MM.1S (cell line): ENCODE measurements at regions not wholly inside any gene's neighbourhood (a gene's known extent, or its start where the extent isn't known, plus 50 kb on each side); places are given as distances from the start of the nearest gene placed in this dataset.

ENCODE experiments used
- DNase-seq: peaks from one replicate; pipeline ENCODE4 v3.0.0-alpha.2; 2015
- H2AFZ ChIP-seq: fragments of 300-600 bp; sonication (generic); 2 replicates; pipeline ENCODE4 v1.6.0; 2016; ENCODE audit warnings: antibody characterized with exemption, low read length
- H3F3A ChIP-seq: fragments of 300-600 bp; sonication (generic); 2 replicates; pipeline ENCODE4 v1.6.1; 2016; ENCODE audit warnings: mild to moderate bottlenecking, antibody characterized with exemption, low read length, moderate library complexity, mixed read lengths; ENCODE audit not compliant: insufficient read depth
- H3K27ac ChIP-seq: fragments of 300-600 bp; sonication (generic); 2 replicates; pipeline ENCODE4 v1.5.1; 2016; ENCODE audit warnings: mild to moderate bottlenecking, low read length
- H3K27me3 ChIP-seq: fragments of 300-600 bp; sonication (generic); replicated peaks from 2 replicates; pipeline ENCODE4 v1.6.0; 2016; ENCODE audit warnings: low read length; ENCODE audit not compliant: insufficient read depth
- H3K36me3 ChIP-seq: fragments of 300-600 bp; sonication (generic); replicated peaks from 2 replicates; pipeline ENCODE4 v1.6.1; 2016; ENCODE audit warnings: mild to moderate bottlenecking, low read length, mixed read lengths; ENCODE audit not compliant: insufficient read depth
- H3K4me1 ChIP-seq: fragments of 300-600 bp; sonication (generic); 2 replicates; pipeline ENCODE4 v1.6.1; 2016; ENCODE audit warnings: low read length, mixed read lengths
- H3K4me2 ChIP-seq: fragments of 300-600 bp; sonication (generic); 2 replicates; pipeline ENCODE4 v1.6.0; 2016; ENCODE audit warnings: low read depth, low read length
- H3K4me3 ChIP-seq: fragments of 300-600 bp; sonication (generic); 2 replicates; pipeline ENCODE4 v1.5.1; 2016; ENCODE audit warnings: low read length, mixed read lengths
- H3K79me2 ChIP-seq: fragments of 300-600 bp; sonication (generic); 2 replicates; pipeline ENCODE4 v1.6.1; 2016; ENCODE audit warnings: mixed run types, low read length, mixed read lengths
- H3K9ac ChIP-seq: fragments of 300-600 bp; sonication (generic); 2 replicates; pipeline ENCODE4 v1.6.1; 2016; ENCODE audit warnings: low read length, mixed read lengths
- H3K9me2 ChIP-seq: fragments of 300-600 bp; sonication (generic); replicated peaks from 2 replicates; pipeline ENCODE4 v1.6.1; 2016; ENCODE audit warnings: mild to moderate bottlenecking, low read length, mixed read lengths; ENCODE audit not compliant: insufficient read depth
- H3K9me3 ChIP-seq: fragments of 300-600 bp; sonication (generic); replicated peaks from 2 replicates; pipeline ENCODE4 v1.6.1; 2016; ENCODE audit warnings: mild to moderate bottlenecking, low read length, mixed read lengths; ENCODE audit not compliant: insufficient read depth
- H4K20me1 ChIP-seq: fragments of 300-600 bp; sonication (generic); 2 replicates; pipeline ENCODE4 v1.6.1; 2016; ENCODE audit warnings: mild to moderate bottlenecking, low read length, moderate library complexity, mixed read lengths; ENCODE audit not compliant: insufficient read depth
- CTCF ChIP-seq: fragments of 300-600 bp; sonication (generic); IDR thresholded peaks from 2 replicates; pipeline ENCODE4 v1.5.1; 2016; ENCODE audit warnings: antibody characterized with exemption, low read length, mixed read lengths
- EZH2 ChIP-seq: fragments of 300-600 bp; sonication (generic); optimal IDR thresholded peaks from 2 replicates; pipeline ENCODE3; 2017; ENCODE audit warnings: low read depth, mild to moderate bottlenecking, antibody characterized with exemption, low read length, mixed read lengths
- EZH2phosphoT487 ChIP-seq: fragments of 300-600 bp; sonication (generic); IDR thresholded peaks from 2 replicates; pipeline ENCODE4 v1.6.1; 2018; ENCODE audit warnings: antibody characterized with exemption, low read length

DNA sequence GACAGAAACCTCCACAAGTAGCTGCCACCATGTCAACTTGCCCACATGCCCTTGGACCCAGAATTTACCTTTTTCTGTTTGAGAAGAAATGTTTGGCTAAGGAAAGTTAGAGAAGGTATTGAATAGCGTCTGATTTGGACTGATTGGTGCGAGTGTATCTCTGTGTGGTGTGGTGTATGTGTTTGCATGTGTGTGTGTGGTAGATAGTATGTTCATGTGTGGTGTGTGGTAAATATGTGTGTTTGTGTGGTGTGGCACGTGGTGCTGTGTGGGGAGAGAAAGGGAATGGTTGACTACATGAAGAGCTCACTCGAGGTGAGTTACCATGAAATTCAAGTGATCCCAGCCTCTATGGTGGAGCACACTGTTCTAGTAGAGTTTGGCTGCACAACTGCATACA lies 360.8 kb upstream of the SPHKAP start:
- TF ChIP-seq CTCF, result no peak
- no peak for TF ChIP-seq EZH2
- TF ChIP-seq EZH2phosphoT487, result no peak
- no peaks in the 10 kb centered on the region for H3K79me2 ChIP-seq
- no peak overlapping the region for H3K27ac ChIP-seq
- no peaks in the 10 kb centered on the region for H3K27me3 ChIP-seq
- DNase-seq, result no peak
- no peak overlapping the region for H2AFZ ChIP-seq
- H3K4me2 ChIP-seq, result no peak overlapping the region
- H3K9ac ChIP-seq, result no peak overlapping the region
- H3F3A ChIP-seq, result no peaks in the 10 kb centered on the region
- no peaks in the 10 kb centered on the region for H4K20me1 ChIP-seq
- no peaks in the 10 kb centered on the region for H3K9me2 ChIP-seq
- H3K9me3 ChIP-seq, result no peaks in the 10 kb centered on the region
- no peaks in the 10 kb centered on the region for H3K4me1 ChIP-seq
- H3K4me3 ChIP-seq, result no peak overlapping the region
- no peaks in the 10 kb centered on the region for H3K36me3 ChIP-seq

GRCh38 chr2:228541789-228542188 lies 360.3 kb upstream of the SPHKAP start:
- Histone ChIP-seq H2AFZ (no peak overlapping the region), H3K4me1 (no peaks in the 10 kb centered on the region), H3K4me3 (no peak overlapping the region), H3K4me2 (no peak overlapping the region), H3K79me2 (no peaks in the 10 kb centered on the region), H3K27me3 (no peaks in the 10 kb centered on the region), H4K20me1 (no peaks in the 10 kb centered on the region), H3F3A (no peaks in the 10 kb centered on the region), H3K9me2 (no peaks in the 10 kb centered on the region), H3K27ac (no peak overlapping the region), H3K9ac (no peak overlapping the region), H3K36me3 (no peaks in the 10 kb centered on the region), H3K9me3 (no peaks in the 10 kb centered on the region)
- DNase-seq, result no peak
- TF ChIP-seq EZH2 (no peak), CTCF (no peak), EZH2phosphoT487 (no peak)

GRCh38 chr2:228540976-228541375 lies 359.5 kb upstream of the SPHKAP start:
- Histone ChIP-seq H3K9me3 (no peaks in the 10 kb centered on the region), H3K4me3 (no peak overlapping the region)

More at GRCh38 chr2:228540976-228541375, 359.5 kb upstream of the SPHKAP start:
- Histone ChIP-seq H4K20me1 (no peaks in the 10 kb centered on the region), H2AFZ (no peak overlapping the region), H3K9ac (no peak overlapping the region), H3K9me2 (no peaks in the 10 kb centered on the region), H3K4me1 (no peaks in the 10 kb centered on the region), H3K79me2 (no peaks in the 10 kb centered on the region), H3K4me2 (no peak overlapping the region), H3K27ac (no peak overlapping the region), H3K27me3 (no peaks in the 10 kb centered on the region), H3F3A (no peaks in the 10 kb centered on the region), H3K36me3 (no peaks in the 10 kb centered on the region)
- TF ChIP-seq EZH2phosphoT487 (no peak), EZH2 (no peak), CTCF (no peak)
- DNase-seq, result no peak
